AML-193 (cell line): ENCODE measurements at regions not wholly inside any gene's neighbourhood (a gene's known extent, or its start where the extent isn't known, plus 50 kb on each side); places are given as distances from the start of the nearest gene placed in this dataset.
"Not testable (repeated sequence)": the region's sequence is repeated elsewhere in the genome, so short reads cannot be mapped to it uniquely, and the experiment has no call there.

Experiments used
- DNase-seq, 2 experiments: peaks; one replicate each; lab custom pipeline; 2025; lab: John Stamatoyannopoulos, UW

DNA sequence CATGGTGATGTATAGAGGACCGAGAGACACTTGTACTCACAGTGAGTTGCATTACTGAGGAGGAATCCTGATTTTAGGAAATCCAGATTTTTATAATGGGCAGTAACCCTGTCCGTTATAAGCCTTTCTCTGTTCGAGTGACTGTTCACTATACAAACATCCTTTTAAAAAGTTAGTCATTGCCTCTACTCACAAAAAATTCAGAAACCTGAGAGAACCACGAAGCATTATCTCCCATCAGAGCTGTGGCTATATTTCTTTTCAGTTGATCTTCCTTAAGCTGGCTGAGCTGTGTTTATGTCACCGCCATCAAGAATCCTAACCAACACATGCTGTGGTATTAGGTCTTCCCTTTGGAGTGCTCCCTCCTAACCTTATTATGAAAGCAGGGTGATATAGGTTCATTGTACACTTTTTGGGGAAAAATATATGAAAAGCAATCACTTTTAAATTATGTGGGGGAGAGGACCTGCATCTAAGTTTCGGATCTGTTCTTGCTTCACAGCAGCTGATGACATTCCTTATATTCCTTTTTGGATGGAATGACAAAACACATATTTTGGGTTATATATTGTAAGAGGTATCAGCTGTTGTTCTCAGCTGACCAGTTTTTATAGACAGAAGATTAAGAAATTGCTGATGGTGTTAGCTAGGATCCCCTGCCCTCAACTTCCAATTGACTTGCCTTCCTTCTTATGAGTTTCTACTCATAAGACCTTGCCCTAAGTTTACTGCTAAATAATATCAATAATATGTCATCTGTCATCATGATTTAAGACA, 465.9 kb upstream of the RASGRP1 start:
- no peak for DNase-seq

DNA sequence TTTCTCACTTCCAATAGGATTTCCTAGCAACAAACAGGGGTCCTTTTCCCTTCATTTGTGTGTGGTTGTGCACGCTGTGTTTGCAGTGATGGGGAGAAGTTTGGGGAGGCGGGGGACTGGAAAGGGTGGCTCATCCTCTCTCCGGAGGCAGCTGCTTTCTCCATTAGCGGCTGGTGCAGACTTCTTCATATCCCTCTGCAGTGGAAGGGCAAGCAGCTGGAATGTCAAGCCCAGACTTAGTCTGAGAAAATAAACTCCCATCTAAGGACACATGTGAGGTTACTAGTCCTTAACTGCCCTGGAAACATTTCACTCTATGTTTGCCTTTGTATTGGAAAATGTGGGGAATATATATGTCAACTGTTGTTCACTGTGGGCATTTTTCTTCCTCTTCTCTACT, 467.0 kb upstream of the RASGRP1 start:
- DNase-seq, result no peak

DNA sequence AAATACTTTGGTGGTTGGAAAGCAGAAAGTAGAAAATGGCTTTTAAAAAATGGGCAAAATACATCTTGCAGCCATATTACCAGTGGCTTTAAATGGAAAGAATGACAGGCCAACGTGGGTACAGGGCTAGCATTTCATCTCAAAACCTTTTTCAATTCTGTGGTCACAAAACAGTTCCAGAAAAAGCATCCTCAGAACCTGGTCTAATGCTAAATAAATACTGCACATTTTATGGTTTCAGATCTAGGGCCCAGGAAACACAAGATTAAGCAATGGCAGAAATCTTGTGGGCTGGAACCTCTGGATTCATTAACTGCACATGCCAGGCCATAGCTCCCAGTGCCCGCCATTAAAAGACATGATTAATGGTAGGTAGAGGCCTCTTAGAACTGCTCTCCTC, 470.2 kb upstream of the RASGRP1 start:
- no peak for DNase-seq

DNA sequence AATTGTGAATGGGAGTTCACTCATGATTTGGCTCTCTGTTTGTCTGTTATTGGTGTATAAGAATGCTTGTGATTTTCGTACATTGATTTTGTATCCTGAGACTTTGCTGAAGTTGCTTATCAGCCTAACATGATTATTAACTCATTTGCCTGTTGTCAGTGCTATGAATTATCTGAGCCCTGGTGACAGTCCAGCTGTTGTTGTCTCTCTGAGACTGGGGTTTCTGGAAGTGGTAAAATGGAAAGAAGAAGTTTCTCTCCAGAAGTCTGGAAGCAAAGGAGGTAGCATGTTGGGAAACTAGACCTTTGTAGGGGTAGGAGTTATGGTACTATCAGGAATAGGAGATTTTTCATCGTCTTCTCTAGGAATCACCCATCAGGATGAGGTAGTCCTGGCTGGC, 473.0 kb upstream of the RASGRP1 start:
- not testable (repeated sequence) for DNase-seq

DNA sequence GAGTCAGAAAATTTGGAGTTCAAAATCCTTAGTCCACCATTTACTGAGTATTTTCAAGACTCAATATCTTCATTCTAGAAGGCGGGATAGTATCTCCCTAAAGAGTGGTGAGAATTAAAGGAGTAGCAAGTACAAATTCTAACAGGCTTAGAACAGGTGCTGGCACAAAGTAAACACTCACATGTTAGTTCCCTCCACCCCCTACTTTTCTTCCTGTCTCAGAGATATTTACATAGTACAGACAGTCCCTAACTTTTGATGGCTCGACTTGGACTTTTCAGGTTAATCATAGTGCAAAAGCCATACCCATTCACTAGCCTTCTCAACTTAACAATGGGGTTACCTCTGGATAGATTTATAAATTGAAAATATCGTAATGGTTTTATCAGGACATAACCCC, 476.2 kb upstream of the RASGRP1 start:
- no peak for DNase-seq

DNA sequence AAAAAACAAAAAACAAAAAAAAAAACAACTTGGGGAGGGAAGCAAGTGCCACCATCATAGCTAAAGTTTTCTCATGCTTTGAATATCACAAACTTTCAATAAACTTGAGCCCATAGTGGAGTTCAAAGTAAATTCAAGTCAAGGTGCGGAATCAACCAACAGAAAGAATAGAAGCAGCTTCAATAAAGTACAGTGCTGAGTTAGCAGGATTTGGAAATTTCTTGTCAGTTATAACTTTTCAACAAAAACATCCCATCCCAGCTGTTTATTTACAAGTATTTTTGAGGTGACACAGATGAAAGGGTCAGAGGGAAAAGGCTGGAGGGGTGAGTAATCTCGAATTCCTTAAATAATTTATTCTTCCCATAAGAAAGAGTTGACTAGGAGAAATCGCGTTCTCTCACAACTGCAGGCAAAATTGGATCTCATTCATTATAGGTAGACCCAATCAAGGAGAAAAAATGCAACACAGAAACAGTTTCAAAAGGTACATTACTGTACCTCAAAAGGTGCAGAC, 477.4 kb upstream of the RASGRP1 start:
- DNase-seq, result no peak

DNA sequence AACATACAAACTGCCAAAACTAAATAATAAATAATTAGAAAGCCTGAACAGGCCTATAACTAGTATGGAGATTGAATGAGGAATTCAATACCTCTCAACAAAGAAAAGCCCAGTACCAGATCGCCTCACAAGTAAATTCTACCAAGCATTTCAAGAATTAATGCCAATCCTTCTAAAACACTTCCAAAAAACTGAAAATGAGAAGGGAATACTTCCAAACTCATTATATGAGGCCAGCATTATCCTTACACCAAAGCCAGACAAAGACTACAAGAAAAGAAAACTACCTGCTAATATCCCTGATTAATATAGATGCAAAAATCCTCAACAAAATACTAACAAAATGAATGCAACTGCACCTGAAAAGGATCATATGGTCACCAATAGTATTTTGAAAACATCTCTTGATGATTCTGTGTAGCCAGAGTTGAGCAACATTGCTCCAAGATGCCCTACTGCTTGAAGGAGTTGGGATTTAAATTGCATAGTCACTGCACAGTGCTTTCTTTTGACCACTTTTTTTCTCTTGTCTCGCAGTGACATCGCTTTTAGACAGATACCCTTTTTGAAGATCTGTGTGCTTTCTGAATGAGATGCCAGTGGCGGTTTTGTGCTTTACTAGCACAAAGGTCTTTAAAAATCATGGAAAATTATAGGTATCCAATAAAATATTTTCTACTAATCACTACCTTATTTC, 487.2 kb upstream of the RASGRP1 start:
- DNase-seq, result no peak

DNA sequence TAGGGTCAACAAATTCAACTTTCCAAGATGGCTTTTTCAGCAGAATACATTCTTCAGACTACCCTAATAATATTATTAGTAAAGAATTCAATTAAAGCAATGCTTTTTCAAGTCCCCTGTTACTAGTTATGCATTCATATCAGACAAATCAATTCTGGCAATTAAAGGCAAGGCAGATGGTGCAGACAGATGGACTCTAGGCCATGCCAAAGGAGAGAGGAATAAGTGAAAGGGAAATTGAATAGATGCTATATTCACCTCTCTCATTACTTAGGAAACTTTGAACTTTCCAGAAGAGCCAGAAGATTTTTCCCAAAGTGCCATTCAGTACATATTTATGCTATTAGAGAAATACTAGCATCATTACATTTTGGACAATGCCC, 487.7 kb upstream of the RASGRP1 start:
- no peak for DNase-seq

DNA sequence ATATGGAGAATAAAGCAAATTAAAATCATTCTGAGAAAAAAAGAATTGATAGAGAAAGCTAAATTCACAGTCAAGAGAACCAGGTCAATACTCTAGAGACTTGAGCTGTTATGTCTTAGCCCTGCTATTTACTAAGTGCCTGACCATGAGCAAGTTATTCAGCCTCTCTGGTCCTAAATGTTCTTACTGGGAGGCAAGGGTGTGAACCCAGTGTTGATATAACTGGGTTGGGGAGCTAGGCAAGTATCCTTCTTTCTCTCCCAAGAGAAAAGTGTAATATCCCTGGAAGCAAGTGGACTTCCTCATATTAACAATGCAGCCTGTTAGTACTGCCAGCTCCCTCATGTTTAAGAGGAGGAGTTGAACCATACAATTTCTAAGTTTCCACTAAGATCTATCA, 488.9 kb upstream of the RASGRP1 start:
- DNase-seq, result no peak

DNA sequence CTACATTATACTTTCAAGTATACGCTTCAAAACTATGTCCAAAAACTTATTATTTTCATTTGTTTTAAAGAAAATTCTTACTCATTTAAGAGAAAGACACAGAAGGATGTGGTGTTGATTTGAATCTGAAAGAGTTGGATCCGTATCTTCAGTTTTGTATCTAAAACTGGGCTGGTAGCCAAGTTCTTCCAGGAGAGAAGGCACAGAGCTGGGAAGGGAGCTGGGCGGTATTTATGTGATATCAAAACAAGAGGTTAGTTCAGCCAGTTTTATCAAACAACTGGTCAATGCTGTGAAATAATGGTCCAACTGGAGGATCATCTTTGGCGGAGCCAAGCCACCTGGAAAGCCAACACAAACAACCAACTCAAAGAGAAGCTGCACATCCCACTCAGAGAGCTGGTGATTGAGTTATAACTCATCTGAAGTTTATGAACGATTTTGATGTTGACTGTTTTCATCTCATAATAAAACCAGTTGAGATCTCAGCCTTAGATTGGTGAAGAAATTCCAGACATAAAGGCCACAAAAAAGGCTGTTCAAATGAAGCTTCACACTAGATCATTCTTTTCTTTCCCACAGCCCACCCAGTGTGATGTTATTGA, 489.6 kb upstream of the RASGRP1 start:
- no peak for DNase-seq

DNA sequence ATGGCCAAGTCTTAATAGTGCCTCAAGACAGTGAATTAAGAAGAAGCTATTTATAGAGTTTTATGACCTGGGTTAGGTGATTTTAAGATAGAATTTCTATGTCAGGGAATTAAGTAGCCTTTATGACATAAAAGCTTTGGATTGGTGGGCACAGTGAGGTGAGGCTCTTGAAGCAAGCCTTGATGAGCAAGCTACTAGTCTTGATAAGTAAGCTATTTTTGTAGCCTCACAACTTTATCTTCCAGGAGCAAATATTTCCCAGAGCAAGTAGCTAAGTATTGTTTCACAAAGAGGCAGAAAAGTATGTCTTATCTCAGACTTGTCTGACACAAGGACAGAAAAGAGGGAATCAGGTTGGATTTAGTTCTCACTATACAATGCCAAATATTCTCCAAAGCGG, 491.7 kb upstream of the RASGRP1 start:
- no peak for DNase-seq

DNA sequence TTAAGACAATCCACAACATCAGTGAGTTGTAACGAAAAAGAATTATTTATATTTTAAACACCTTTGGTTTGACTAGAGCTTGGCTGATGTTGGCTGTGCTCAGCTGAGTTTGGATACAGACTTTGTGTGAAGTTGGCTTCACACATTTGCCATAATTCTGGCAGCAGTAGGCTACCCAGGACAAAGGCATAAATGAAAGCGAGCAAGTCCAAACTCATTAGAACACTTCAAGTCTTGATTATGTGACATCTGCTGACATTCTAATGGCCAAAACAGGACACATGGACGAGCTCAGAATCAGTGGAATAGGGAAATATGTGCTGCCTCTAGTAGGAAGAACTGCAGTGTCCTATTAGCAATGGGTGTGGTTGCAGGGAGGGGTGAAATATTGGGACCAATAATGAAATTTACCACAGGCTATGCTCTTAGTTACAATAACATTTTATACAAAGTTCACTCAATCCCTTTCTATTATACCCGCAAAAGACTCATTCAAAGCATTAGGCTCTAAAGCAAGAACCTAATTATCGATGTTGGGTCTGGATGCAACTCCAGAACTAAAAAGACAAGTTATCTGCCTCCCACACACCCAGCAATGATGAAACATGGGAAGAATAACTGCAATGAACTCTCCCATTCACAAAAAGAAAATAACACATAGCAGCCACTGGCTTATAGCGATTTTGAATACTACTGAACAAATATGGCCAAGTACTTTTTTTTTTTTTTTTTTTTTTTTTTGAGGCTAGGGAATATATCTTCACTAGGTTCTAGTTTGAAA, 493.9 kb upstream of the RASGRP1 start:
- DNase-seq, result no peak

DNA sequence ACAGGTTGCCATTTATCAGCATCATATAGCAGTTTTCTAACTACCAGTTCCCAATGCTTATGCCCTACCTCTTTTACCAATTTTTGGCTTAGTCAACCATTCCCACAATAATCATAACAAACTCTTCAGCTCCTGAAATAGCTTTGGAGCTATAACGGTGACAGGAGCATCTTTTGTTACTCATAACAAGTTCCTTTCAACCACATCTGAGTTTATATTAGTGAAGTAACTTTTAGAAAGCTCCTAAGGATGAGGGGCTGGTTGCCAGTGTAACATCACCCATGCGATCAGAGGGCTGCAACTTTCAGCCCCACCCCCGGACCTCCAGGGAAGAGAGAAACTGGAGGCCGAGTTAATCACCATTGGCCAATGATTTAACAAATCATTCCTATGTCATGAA, 495.3 kb upstream of the RASGRP1 start:
- DNase-seq, result no peak

DNA sequence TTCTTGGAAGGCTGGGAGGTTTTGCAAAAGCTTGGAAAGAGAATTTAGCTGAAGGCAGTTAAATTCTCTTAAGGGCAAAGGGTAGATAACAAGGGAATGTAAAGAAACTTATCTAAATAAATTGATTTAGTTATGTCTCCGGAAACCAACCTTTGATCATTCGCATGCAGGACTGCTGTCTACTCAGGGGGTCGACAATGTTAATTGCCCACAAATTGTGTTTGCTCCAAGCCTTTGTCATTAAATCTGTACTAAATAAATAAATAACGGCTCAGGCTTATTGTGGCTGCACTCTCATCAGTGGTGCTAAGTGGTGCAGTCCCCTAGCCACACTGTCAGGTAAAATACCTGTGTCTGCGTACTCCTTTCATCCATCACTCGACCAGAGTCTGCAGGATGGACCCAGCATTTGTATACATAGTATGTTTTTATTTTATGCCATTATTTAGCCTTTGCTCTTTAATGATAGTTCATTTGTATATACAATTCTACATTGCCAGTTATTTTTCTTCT, 497.4 kb upstream of the RASGRP1 start:
- DNase-seq, result no peak

DNA sequence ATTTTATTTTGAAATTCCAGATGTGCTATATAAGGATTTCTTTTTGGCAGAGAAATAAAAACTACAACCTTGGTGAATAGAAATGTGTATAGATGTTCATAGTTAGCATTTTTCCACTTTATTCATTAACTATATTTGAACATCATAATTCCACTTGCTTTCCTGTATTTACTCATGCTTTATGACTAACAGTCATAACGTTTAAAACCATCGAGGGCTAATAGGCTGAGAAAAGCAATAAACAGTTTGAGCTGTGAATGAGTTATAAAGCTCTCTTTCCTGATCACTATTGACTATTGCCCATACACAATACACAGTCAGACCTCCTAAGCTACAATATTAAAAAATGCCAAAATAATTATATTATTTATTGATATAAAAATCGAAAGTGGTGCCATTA, 502.1 kb upstream of the RASGRP1 start:
- no peak for DNase-seq

DNA sequence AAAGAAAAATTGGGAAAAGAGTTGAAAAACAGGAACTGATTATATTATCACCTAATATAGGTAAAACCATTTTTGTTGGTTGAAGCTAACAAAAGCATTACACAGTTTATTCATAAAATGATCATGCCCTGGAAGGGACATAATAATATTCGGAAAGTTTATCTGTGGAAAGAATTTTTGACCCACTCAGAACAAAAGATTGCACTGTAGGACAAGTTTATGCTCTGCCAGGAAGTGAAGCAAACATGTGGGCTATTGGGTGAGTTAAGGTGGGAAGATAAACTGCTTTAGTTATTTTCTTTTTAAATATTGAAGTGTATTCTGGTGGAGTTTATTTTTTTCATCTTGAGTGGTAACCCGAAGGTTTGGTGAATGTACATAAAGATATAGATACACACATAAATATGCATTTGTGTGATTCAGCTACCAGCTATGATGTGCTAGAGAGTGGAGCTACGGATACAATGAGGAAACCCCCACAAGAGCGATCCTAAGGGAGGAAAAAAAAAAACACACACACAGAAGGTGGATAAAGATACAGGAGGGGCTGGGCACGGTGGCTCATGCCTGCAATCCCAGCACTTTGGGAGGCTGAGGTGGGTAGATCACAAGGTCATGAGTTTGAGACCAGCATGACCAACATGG, 506.4 kb upstream of the THBS1 start:
- DNase-seq, result no peak

DNA sequence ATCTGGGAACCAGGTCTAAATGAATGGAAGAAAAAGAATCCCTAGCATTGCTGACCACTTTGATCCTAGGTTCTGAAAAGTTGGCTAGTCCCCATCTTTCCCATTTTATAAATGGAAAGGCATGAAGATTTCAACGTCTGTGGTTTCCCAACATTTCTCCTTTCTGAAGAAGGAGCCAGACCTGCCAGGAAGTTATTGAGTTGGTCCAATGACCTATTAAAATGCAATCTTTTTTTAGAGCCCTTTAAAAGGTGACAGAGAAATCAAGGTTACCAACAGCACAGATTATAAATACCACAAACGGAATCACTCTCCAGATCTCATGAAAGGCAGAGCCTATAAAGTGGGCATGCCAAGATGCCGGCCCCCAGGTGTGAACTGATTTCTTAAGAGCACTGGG, 505.6 kb upstream of the THBS1 start:
- no peak for DNase-seq

DNA sequence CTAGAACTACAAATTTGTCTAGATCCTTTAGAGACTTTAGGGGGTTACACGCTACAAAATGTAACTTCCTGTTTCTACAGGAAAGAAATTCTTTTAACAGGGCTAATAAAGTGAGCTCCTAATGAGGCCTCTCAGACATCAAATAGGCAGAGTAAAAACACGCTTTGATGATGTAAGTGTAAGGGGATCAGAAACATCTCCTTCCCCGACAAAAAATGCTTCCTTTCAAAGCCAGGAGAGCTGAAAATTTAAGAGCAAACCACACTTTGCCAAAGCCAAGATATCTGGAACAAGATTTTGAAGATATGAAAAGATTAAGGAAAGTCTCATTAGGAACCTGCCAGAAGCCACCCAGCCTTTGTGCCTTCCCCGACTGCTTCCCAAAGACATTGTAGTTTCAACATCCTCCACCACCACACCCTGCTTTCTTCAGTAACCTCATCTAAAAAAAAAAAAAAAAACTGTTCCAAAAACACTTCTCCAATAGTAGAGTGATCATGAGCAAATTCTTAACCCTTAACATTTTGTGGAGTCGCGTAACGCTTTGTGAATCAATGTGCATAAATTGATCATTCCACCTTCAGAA, 505.0 kb upstream of the THBS1 start:
- no peak for DNase-seq

DNA sequence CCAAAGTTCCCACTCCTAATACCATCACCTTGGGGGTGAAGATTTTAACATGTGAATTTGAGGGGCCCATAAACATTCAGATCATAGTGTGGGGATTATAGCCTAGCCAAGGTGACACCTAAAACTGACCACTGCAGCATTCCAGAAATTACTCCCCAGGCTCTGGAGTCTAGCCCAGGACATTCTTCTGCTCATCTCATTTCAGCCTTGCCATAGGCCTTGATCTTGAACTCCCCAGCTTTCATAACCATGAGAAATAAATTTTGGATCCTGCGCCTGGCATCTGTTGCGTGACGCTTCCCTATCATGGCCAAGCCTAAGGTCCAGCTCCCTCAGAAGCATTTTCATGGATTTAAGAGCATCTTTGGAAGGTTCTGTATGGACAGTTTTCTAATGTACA, 502.9 kb upstream of the THBS1 start:
- no peak for DNase-seq

DNA sequence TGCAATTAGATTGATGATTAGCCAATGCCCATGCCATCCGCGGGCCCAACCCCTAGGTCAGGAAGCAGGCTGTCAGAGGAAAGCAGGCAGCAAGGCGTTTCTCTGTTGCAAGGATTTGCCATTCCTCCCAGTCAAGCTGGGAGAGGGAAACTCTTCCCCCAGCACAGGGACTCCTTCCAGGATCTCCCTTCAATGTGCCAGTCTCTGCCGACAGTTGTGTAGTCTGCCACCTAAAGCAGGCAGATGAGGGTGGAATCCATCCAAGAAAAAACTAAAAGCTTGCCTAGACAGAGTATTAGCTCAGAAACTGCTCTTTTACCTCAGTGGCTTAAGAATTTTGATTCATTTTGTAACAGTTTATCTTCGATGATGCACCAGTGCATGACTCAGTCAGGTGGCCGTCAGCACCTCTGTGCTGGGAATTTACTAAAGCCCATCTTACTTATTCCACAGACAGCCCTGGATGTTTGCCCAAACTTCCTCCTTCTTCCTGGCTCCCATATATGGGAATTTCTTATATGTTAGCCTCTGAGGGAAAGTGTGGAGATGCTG, 501.5 kb upstream of the THBS1 start:
- DNase-seq, result no peak

DNA sequence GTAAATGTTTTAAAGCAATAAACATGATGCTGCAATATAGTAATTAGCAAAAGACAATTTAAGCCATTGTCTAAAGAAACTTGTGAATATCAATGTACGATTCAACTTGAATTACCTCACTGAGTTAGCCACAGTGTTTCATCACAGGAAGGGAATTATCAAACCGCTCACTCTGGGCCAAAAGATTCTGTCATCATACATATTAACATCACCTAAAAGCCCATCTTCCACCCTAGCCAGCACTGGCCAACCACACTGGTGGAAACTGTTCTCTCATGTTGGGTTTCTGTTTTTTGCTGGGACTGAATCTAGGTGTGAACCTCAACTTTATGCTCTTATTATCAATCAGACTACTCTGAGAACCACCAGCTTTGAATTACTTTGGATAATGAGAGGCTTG, 497.7 kb upstream of the THBS1 start:
- DNase-seq, result peak; percentile 10 to 16
